AG10803 (cell line): ENCODE measurements at regions not wholly inside any gene's neighbourhood (a gene's known extent, or its start where the extent isn't known, plus 50 kb on each side); places are given as distances from the start of the nearest gene placed in this dataset.

Source experiments
- DNase-seq: peaks from one replicate; pipeline ENCODE4 v3.0.0; 2010; ENCODE audit warnings: low read depth
- H3K4me3 ChIP-seq: 2 replicates; pipeline ENCODE4 v1.5.1; 2011; ENCODE audit warnings: mild to moderate bottlenecking, low read length, control low read depth
- TF ChIP-seq, protein P1 (sequence below): conservative IDR thresholded peaks from 2 replicates; pipeline ENCODE4 v1.5.1; 2011; ENCODE audit warnings: mild to moderate bottlenecking, low read length, control low read depth, inconsistent platforms

DNA sequence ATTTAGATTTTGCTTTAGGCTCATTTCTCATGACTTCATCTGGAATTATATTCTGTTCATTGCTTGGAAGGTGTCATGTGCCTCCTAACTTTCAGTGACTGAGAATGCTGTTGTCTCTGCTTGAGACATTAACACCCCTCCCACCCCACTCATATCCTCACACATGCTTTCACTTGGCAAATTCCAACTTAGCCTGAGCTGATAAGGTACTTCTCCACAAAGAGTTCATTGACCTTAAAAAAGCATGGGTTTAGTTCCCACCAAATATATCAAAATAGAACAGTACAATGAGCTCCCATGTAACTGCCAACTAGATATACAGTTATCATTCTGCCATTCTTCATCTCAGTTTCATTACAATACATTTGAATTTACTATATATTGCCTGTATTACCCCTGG lies 576.5 kb upstream of the ADGRL2 start:
- no peak overlapping the region for H3K4me3 ChIP-seq
- no peak for DNase-seq
- TF ChIP-seq, protein P1, sequence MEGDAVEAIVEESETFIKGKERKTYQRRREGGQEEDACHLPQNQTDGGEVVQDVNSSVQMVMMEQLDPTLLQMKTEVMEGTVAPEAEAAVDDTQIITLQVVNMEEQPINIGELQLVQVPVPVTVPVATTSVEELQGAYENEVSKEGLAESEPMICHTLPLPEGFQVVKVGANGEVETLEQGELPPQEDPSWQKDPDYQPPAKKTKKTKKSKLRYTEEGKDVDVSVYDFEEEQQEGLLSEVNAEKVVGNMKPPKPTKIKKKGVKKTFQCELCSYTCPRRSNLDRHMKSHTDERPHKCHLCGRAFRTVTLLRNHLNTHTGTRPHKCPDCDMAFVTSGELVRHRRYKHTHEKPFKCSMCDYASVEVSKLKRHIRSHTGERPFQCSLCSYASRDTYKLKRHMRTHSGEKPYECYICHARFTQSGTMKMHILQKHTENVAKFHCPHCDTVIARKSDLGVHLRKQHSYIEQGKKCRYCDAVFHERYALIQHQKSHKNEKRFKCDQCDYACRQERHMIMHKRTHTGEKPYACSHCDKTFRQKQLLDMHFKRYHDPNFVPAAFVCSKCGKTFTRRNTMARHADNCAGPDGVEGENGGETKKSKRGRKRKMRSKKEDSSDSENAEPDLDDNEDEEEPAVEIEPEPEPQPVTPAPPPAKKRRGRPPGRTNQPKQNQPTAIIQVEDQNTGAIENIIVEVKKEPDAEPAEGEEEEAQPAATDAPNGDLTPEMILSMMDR, result no peak

DNA sequence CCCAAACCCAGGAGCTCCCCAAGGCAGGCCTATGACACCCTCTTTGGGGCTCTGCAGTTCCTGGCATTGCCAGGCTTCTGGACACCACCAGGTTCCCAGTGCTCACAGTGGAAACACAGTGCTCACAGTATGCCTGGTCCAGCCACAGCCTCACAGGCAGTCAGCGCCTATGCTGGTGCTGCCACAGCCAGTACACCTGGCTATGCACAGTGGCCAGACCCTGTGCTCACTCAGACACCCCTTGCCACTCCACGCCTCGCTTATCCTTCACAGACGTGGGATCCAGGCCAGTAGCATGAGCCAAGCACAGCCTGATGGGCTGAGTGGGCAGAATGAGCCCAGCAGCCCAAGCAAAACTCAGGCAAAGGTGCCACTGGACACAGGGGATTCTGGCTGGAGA lies 579.2 kb upstream of the ADGRL2 start:
- TF ChIP-seq, protein P1, result no peak
- no peak overlapping the region for H3K4me3 ChIP-seq
- DNase-seq, result no peak

DNA sequence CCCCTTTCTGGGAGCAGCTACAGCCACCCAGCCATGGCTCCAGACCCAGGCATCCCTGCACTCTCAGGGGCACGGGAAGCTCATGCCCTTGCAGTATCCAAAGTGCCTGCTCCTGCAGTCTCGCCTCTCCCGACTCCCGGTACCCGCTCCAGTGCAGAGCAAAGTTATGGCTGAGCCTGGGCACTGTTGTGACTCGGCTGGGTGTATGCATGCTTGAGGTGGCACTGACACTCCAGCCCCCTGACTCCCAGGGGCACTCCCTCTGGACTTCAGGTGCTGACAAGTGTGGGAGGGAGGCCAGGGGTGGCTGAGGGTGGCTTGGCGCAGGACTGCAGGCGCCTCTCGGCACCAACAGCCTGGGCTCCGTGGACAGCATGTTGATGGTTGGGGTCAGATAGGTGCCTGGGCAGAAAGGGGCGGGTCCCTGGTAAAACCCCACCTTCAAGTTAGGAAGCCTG lies 580.1 kb upstream of the ADGRL2 start:
- H3K4me3 ChIP-seq, result no peak overlapping the region
- TF ChIP-seq, protein P1, result no peak
- DNase-seq, result no peak

DNA sequence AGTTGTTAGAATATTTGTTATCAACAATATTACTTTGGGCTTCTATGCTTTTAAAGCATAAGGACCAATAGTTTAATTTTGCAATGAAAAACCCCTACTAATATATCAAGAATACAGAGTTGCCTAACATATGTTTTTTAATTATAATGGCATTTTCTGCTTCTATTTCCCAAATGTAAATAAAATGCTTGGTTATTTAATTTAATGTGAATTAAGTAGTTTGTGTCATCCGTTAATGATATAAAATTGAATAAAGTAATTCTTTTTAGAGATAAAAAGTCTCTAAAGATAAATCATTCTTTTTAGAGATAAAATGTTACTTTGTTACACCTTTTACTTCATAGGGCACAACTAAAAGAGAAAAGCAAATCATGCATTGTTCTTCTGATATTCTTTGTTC lies 583.7 kb upstream of the ADGRL2 start:
- no peak for DNase-seq
- TF ChIP-seq, protein P1, result no peak
- H3K4me3 ChIP-seq, result no peak overlapping the region

DNA sequence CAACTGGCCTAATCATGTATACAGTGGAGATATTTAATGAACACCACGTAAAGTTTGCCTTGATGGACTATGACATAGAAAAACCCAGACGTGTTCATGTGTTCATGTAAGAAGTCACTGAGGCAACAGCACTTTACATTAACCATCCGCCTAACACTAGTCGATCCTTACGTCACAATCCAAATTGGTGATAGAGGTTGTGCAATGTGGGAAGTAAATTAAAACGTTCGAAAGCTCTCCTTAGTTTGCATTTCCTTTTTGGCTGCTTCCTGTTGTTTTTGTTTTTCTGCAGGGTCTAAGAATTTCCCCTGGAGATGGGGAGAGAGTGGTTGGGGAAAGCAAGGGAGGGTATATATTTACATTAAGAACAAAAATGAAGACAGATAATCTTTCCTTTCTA lies 587.5 kb upstream of the ADGRL2 start:
- no peak for DNase-seq
- H3K4me3 ChIP-seq, result no peak overlapping the region
- TF ChIP-seq, protein P1, result no peak

DNA sequence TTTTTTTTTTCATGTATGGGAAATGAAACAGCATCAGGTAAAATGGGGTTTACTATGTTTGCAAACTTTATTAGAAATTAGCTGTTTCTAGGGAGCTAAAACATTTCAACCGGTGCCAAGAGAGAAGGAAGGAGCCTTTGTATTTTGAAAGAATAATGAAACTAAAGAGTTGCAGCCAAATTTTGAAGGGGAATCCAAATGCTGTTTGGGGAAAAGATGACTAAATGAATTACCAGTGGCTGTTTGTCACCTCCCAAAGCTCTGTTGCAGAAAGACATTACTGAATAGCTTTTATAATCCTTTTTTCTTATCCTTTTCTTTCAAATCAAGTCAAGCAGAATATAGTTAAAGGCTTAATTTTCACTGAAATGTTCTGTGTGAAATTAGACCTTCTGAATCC lies 591.3 kb upstream of the ADGRL2 start:
- H3K4me3 ChIP-seq, result no peak overlapping the region
- DNase-seq, result no peak
- TF ChIP-seq, protein P1, result no peak

DNA sequence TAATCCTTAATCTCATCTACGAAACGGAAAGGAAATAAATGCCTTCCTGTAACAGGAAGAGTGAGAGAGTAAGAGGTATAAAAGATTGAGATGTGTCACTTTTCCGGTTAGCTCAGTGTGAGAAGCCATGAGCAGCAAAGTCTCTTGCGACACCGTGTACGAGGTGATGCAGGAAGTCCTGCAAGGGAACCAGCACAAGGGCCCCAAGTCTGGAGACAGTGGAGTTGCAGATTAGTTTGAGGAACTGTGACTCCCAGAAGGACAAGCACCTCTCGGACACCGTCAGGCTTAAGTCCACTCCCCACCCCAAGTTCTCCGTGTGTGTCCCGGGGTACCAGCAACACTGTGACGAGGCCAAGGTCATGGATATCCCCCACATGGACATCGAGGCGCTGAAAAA lies 592.3 kb upstream of the ADGRL2 start:
- H3K4me3 ChIP-seq, result no peak overlapping the region
- no peak for DNase-seq
- TF ChIP-seq, protein P1, result no peak
